ENCODE measurements at regions not wholly inside any gene's neighbourhood (a gene's known extent, or its start where the extent isn't known, plus 50 kb on each side); places are given as distances from the start of the nearest gene placed in this dataset.

GRCh38 chr12:75759842-75760572 is 248.6 kb upstream of the KRR1 start:
- DNase-seq (ENCODE audit: low read depth): no peak
- TF ChIP-seq CTCF (IDR thresholded peaks at IDR 0.05; ENCODE audit: insufficient read depth, low read length, poor library complexity, severe bottlenecking): no peak
- H3K36me3 ChIP-seq (ENCODE audit: control insufficient read depth, insufficient read depth, low read length): no peaks in the 10 kb centered on the region
- no peaks in the 10 kb centered on the region for H3K27me3 ChIP-seq (ENCODE audit: control insufficient read depth, insufficient read depth, low read length)
- no peak overlapping the region for H3K4me3 ChIP-seq (ENCODE audit: low read depth, low read length)

GRCh38 chr12:75759196-75759595 is 247.8 kb upstream of the KRR1 start:
- no peak for TF ChIP-seq CTCF (IDR thresholded peaks at IDR 0.05; ENCODE audit: insufficient read depth, low read length, poor library complexity, severe bottlenecking)
- H3K27me3 ChIP-seq (ENCODE audit: control insufficient read depth, insufficient read depth, low read length): no peaks in the 10 kb centered on the region
- no peak for DNase-seq (ENCODE audit: low read depth)

GRCh38 chr12:75756771-75757170 is 245.4 kb upstream of the KRR1 start:
- H3K4me3 ChIP-seq (ENCODE audit: low read depth, low read length): no peak overlapping the region
- TF ChIP-seq CTCF (IDR thresholded peaks at IDR 0.05; ENCODE audit: insufficient read depth, low read length, poor library complexity, severe bottlenecking): no peak
- H3K36me3 ChIP-seq (ENCODE audit: control insufficient read depth, insufficient read depth, low read length): no peaks in the 10 kb centered on the region
- no peak for DNase-seq (ENCODE audit: low read depth)
- no peaks in the 10 kb centered on the region for H3K27me3 ChIP-seq (ENCODE audit: control insufficient read depth, insufficient read depth, low read length)

More at GRCh38 chr12:75759196-75759595, 247.8 kb upstream of the KRR1 start:
- H3K4me3 ChIP-seq (ENCODE audit: low read depth, low read length): no peak overlapping the region
- no peaks in the 10 kb centered on the region for H3K36me3 ChIP-seq (ENCODE audit: control insufficient read depth, insufficient read depth, low read length)

GRCh38 chr12:75756111-75756510 is 244.7 kb upstream of the KRR1 start:
- no peaks in the 10 kb centered on the region for H3K27me3 ChIP-seq (ENCODE audit: control insufficient read depth, insufficient read depth, low read length)
- H3K4me3 ChIP-seq (ENCODE audit: low read depth, low read length): no peak overlapping the region
- H3K36me3 ChIP-seq (ENCODE audit: control insufficient read depth, insufficient read depth, low read length): no peaks in the 10 kb centered on the region
- no peak for TF ChIP-seq CTCF (IDR thresholded peaks at IDR 0.05; ENCODE audit: insufficient read depth, low read length, poor library complexity, severe bottlenecking)
- DNase-seq (ENCODE audit: low read depth): no peak

- Histone ChIP-seq H3K36me3 (ENCODE audit: control insufficient read depth, insufficient read depth, low read length) (no peaks in the 10 kb centered on the region), H3K27me3 (ENCODE audit: control insufficient read depth, insufficient read depth, low read length) (no peaks in the 10 kb centered on the region), H3K4me3 (ENCODE audit: low read depth, low read length) (no peak overlapping the region)
- TF ChIP-seq CTCF (IDR thresholded peaks at IDR 0.05; ENCODE audit: insufficient read depth, low read length, poor library complexity, severe bottlenecking): no peak
- no peak for DNase-seq (ENCODE audit: low read depth)
Measured at GRCh38 chr12:75754698-75755097, 243.3 kb upstream of the KRR1 start.

GRCh38 chr12:75754141-75754540 is 242.7 kb upstream of the KRR1 start:
- H3K36me3 ChIP-seq (ENCODE audit: control insufficient read depth, insufficient read depth, low read length): no peaks in the 10 kb centered on the region
- H3K4me3 ChIP-seq (ENCODE audit: low read depth, low read length): no peak overlapping the region
- DNase-seq (ENCODE audit: low read depth): no peak
- no peak for TF ChIP-seq CTCF (IDR thresholded peaks at IDR 0.05; ENCODE audit: insufficient read depth, low read length, poor library complexity, severe bottlenecking)
- H3K27me3 ChIP-seq (ENCODE audit: control insufficient read depth, insufficient read depth, low read length): no peaks in the 10 kb centered on the region

Measured in kidney epithelial cell (primary cell).